ENCODE measurements at regions not wholly inside any gene's neighbourhood (a gene's known extent, or its start where the extent isn't known, plus 50 kb on each side); places are given as distances from the start of the nearest gene placed in this dataset.

DNA sequence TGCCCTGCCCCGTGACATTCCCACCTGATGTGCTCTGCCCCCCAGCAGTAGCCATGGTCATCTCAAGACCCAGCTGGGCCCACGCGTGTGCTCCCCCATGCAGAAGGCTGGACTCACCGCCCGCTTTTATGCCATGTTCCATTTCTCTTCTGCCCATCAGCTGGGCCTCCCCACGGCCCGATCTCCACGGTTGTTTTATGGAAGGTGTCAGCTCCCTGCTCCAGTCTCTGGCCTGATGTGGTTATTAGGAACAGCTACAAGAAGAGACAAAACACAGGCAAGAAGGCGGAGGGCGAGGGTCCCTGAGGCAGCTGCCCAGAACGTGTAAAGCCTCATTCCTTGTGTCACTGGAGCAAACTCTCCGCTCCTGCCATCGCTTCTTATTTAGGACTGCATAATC, 50.2 kb upstream of the DISP3 start:
- TF ChIP-seq, protein P1, sequence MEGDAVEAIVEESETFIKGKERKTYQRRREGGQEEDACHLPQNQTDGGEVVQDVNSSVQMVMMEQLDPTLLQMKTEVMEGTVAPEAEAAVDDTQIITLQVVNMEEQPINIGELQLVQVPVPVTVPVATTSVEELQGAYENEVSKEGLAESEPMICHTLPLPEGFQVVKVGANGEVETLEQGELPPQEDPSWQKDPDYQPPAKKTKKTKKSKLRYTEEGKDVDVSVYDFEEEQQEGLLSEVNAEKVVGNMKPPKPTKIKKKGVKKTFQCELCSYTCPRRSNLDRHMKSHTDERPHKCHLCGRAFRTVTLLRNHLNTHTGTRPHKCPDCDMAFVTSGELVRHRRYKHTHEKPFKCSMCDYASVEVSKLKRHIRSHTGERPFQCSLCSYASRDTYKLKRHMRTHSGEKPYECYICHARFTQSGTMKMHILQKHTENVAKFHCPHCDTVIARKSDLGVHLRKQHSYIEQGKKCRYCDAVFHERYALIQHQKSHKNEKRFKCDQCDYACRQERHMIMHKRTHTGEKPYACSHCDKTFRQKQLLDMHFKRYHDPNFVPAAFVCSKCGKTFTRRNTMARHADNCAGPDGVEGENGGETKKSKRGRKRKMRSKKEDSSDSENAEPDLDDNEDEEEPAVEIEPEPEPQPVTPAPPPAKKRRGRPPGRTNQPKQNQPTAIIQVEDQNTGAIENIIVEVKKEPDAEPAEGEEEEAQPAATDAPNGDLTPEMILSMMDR (IDR thresholded peaks at IDR 0.05) = no peak
- TF ChIP-seq POLR2AphosphoS5 (IDR thresholded peaks at IDR 0.05) (no peak), POLR2A (IDR thresholded peaks at IDR 0.05) (no peak)
